Amygdala (tissue), 56 donors: ENCODE measurements at regions not wholly inside any gene's neighbourhood (a gene's known extent, or its start where the extent isn't known, plus 50 kb on each side); places are given as distances from the start of the nearest gene placed in this dataset.

Experiments used
- DNase-seq, 56 donors: peaks; one replicate each; lab custom pipeline; 2025; lab: John Stamatoyannopoulos, UW

GRCh38 chr15:62711691-62712454, 330.7 kb upstream of the TPM1 start:
- DNase-seq: no peak

DNA sequence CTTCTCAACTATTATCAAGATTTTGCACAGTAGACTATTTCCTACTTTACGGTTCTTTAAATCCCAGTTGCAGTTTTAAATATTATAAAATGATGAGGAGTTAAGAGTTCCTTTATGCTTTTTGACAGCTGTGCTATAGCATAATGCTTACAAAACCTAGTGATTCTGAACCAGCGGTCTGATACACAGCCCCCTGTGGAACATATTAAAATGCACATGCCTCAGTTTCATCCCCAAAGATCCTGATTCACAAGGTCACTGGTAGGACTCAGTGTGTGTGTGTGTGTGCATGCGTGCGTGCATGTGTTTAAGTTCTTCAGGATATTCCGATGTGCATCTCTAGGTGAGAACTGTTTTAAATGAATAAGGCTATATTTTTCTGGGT, 330.1 kb upstream of the TPM1 start:
- no peak for DNase-seq

- DNase-seq: no peak
Observed at GRCh38 chr15:62715946-62716345, 326.6 kb upstream of the TPM1 start.

DNA sequence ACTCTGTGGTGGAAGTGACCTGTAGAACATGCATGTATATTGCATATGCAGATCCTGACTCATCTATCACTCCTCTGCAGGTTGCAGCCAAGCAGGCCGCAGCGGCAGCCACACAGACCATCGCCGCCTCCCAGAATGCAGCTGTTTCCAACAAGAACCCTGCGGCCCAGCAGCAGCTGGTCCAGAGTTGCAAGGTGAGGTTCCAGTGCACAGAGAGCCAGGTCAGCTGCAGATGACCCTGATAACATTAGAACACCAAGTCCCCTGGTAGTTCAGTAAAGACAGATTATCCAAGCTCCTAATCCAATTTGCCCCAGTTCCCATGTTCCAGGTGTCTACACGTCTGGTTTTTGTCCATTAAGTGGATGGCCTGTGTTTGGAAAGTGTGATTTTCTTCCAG, 325.1 kb upstream of the TPM1 start:
- no peak for DNase-seq

DNA sequence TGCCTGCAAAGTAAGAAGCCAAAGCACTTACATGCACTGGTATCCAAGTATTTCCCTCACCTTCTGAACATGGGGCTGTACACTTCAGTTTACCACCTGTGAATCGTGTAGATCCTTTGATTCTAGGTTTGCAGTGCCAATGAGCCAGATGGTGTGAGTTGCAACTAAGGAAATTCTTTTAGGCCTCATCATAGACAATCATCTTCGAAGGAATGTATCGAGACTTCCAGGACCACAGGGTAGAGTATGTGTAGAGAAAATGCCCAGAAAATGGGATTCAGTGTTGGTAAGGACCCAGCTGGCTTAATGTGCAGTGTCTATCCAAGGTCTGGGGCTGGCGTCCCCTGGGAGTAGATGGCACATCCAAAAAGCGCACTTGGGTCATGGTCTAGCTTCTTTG, 323.2 kb upstream of the TPM1 start:
- no peak for DNase-seq

DNA sequence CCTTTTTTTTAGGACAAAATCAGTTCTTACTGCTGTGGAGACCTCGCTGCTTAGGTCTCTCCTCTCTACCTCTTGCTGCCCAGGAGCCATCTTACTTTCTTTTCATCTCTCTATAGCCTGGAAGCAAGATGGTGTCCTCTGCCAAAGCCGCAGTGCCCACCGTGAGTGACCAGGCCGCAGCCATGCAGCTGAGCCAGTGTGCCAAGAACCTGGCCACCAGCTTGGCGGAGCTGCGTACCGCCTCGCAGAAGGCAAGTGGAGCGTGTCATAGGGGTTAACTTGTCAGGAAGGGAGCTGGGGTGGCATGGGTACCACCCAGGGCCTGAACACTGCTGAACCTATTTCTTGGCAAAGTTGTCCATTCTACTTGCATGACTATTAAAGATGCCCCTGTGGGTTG, 320.3 kb upstream of the TPM1 start:
- no peak for DNase-seq

GRCh38 chr15:62726461-62726860, 316.1 kb upstream of the TPM1 start:
- DNase-seq: no peak

DNA sequence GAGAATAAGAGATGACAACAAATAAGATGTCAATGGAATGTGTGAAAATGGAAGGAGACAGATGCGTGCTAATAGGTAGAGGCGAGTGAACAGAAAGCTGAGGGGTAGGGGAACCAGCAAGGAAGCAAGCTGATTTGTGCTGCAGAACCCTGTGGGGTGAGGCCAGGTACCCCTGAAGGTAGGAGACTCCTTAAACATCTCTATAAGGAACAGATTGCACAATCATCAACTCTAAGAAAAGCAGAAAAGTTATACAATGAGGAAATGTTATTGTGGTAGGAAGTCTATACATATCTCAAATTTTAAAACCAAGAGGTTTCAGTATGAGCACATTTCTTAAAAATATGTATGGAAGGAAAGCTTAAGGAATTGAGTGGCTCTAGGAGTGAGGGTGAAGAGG, 315.0 kb upstream of the TPM1 start:
- DNase-seq: no peak

GRCh38 chr15:62730825-62731224, 311.7 kb upstream of the TPM1 start:
- DNase-seq: no peak

DNA sequence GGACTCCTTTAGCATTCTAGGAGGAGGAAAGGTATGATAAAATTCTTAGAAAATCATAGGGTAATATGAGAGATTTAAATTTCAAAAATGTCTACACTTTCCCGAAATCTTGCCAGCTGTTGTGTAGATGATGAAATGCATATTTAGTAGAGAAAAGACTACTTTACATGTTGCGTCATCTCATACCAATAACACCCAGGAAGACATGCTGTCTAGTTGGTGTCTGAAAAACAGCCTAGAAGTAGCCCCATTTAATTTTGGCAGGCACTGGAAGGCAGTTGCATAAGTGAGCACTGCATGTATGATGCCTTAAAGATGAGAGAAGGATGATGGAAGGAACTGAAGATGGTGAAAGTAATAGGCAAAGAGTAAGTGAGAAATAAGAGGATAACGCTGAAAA, 310.5 kb upstream of the TPM1 start:
- DNase-seq: no peak

- no peak for DNase-seq
Observed at GRCh38 chr15:62734706-62735105, 307.8 kb upstream of the TPM1 start.

- DNase-seq: no peak
Observed at GRCh38 chr15:62736756-62737155, 305.8 kb upstream of the TPM1 start.

DNA sequence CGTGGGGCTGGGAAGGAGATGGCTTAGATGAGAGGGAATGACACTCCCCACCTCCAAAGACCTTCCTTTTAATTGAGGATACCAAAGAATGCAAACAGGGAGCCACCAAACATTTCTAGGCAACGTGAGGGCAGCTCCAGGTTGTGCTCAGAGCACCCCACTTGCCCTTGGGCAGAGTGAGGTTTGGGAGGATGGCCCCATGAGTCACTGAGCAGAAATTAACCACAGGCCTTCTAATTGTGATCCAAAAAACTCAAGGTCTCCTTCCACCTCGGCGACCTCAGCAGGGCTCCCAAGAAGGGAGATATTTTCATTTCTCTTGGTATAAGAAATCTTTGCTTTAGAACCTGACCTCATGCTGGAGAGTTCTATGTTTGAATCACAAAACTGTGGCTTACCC, 305.0 kb upstream of the TPM1 start:
- DNase-seq: no peak

DNA sequence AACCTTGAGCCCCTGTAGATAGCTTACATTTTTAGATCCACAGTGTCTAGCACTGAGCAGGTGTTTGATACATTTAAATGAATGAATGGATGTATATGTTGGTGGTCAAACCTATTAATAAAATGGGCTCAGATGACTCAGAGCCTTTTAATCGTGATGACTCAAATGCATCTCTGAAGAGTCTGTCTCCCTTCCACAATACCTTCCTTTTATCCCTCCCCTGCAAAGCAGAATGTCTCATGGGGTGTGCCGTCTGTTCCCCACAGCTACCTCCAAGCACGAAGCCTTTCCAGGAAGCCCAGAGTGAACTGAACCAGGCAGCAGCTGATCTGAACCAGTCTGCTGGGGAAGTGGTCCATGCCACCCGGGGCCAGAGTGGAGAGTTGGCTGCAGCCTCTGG, 303.5 kb upstream of the TPM1 start:
- DNase-seq: peak in 3 of 56 donors; percentile 13 to 15 (median 13)

GRCh38 chr15:62739507-62739906, 303.0 kb upstream of the TPM1 start:
- no peak for DNase-seq

- DNase-seq: peak in 44 of 56 donors; percentile 18 to 79 (median 53)
Observed at GRCh38 chr15:62740141-62741004, 302.2 kb upstream of the TPM1 start.

DNA sequence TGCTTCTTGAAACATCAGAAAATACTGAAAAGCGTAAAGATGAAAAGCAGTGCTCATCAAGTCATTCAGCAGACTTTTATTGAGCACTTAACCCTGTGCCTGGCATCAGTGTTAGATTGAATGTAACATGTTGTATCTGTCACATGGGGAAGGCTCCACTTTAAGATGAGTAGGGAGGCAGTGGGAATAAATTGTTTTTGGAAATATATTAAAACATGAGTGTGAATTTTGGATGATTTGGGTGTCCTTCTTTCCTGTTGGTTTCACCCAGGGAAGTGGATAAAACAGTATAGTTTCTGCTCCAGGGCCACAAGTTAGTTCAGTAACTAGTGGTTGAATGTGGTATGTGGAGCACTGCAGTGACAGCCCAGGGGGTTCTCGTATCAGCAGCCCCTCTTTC, 301.4 kb upstream of the TPM1 start:
- peak in 1 of 56 donors; percentile 6 for DNase-seq

- DNase-seq: peak in 31 of 56 donors; percentile 16 to 80 (median 56)
Observed at GRCh38 chr15:62742409-62743171, 300.0 kb upstream of the TPM1 start.

GRCh38 chr15:62745621-62746225, 296.8 kb upstream of the TPM1 start:
- no peak for DNase-seq

DNA sequence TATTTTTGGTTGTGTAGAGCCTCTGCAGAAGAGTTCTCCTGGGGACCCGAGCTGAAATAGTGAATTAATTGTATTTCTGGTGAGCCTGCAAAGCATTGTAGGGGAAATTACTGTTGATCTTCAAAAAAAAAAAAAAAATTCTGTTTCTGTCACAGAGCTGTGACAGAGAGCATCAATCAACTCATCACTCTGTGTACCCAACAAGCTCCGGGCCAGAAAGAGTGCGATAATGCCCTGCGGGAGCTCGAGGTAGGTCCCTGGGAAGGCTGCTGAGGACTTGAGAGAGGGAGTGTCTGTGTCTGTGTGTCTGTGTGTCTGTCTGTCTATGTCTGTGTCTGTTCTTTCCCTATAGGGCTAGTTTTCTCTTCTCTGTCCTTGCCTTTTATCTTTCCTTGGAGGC, 294.4 kb upstream of the TPM1 start:
- DNase-seq: no peak
